NCI-H446 (cell line): ENCODE measurements at regions not wholly inside any gene's neighbourhood (a gene's known extent, or its start where the extent isn't known, plus 50 kb on each side); places are given as distances from the start of the nearest gene placed in this dataset.

ENCODE experiments used
- DNase-seq, 2 experiments: peaks; one replicate each; lab custom pipeline; 2025; lab: John Stamatoyannopoulos, UW

DNA sequence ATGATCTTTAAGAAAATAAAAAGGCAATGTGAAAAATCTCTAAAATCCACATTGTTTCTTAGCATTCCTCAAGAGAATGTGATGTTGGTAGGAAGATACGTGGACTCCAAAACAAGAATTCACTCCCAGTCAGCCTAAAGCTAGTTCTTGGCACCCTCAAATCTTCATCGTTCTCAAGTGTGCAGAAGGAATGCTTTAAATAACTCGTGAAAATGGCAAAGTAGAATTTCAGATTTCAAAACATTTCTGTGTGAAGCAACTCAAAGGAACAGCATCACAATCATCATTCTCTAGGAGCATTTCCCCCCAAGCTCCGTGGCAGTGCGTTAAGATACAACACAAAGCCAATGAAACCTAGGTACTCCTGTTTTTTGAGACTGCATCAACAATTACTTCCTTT is 185.1 kb upstream of the DMAC1 start:
- no peak for DNase-seq

DNA sequence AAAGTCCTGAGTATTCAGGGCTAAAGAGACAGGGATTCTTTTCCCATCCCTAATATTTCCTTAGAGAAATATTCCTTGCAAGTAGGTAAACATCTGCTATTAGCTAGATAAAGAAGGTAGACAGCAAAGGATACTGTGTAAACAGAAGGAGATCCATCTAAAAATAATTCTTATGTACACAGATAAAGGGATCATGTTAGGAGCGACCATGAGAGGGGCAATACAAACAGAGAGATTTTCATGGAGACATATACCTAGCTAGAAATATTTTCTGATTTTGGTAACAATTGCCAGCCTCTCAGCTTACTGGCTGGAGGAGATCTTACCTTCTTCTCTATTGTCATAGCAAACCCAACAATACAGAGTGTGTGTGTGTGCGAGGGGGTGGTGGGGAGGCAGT is 184.6 kb upstream of the DMAC1 start:
- DNase-seq, result no peak

DNA sequence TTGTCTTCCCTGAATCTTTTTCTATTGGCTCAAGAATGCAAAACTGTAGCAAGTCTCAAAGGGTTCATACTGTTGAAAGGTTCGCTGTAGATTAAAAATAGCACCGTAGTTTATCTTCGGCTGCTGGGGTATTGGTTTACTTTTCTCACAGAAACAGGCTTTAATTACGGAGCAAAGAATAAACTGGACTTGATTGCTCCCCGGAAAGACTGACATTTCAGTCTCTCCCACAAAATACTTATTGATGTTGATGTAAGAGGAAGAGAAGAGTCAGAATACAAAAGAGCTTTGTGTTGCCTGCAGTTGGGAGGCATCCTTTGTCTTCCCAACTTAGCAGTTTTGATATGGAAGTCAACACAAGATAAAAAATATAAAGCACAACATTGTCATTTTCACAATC is 183.9 kb upstream of the DMAC1 start:
- DNase-seq, result no peak

DNA sequence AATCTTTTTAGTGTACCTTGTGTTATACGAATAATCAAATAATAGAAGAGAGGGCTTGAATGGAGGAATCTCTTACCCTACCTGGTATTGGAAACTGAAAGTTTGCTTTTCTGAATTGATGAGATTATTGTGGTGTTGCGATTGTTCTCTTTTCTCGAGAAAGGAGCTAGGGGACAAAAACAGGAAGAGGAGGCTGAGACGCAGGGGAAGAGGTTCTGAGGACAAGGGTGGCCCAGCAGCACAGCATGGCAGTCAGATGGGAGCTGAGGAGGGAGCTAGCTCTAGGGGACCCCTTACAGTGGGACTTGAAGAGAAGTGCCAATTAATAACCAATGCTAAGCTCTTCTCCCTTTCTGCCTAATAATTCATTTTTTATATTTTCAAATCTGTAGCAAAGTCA is 183.3 kb upstream of the DMAC1 start:
- no peak for DNase-seq

DNA sequence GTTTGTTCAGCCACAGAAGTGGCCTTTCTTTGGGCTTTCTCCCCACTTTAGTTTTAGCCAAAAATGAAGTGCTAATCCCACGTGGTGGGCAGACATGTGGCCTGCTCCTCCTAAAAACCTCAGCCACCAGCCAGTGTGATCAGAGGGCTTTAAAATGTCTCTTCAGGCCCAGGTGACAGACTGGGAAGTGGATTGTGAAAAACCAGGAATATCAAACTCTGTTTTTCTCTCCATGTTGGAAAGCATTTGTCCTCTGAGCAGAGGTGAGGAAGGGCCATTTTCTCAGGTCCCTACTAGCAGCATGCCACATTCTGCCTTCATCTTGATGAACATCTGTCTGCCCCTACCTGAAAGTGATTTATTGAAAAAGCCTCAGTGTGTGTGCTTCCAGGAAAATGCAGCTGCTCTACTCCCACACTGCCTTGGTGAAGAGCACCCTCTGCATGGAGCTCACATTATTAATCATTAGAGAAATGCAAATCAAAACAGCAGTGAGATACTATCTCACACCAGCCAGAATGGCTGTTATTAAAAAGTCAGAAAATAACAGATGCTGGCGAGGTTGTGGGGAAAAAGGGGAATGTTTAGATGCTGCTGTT is 181.2 kb upstream of the DMAC1 start:
- DNase-seq, result no peak

DNA sequence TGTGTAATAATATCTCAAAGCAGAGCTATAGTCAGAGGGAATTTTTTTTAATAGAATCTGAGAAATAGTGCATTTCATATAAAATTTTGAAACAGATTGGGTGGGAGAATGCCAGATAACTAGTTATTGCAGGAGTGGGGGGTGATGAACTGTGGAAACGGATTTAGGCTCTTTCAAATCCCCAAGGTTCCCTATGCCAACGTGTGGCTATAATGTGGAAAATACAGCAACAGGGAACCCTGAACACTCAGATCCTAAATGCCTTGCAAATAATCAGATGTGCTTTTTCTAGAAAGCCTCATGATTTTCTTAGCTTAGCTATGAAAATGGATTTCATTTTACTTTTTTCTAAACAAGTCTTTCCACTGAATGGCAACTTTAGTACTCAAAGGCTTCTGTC is 180.5 kb upstream of the DMAC1 start:
- no peak for DNase-seq

DNA sequence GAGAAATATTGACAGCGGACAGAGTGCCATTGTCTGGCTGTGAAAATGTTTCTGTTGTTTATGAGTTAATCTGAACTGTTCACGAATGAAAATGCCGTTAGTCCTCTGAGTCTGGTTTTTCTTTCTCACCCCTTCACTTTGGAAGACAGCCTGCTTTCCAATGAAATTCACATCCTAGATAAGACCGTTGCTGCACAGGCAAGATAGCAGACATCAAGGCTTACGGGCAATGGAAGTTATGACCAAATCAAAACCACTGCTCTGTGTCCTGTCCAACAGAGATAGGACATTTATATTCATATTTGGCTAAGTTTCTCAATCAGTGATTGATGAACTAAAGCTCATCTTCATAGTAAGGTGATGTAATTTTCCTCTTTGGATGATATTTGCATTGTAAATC is 180.0 kb upstream of the DMAC1 start:
- no peak for DNase-seq

DNA sequence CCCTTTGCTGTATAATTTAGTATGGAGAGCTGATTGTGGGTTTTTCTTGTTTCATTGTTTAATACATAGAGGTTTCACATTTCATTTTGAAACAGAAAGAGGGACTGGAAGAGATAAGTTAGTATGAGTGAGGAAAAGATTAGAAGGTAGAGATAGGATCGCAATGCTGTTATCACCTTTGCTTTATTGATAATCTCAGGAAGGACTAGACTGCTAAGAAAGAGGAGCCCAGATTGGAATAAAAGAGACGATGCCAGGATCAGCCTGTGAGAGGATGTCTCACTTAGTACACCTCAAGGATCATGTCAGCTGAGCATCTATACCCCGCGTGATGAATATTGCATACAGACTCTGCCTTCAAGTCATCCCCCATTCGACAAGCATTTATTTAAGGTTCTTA is 178.0 kb upstream of the DMAC1 start:
- no peak for DNase-seq

DNA sequence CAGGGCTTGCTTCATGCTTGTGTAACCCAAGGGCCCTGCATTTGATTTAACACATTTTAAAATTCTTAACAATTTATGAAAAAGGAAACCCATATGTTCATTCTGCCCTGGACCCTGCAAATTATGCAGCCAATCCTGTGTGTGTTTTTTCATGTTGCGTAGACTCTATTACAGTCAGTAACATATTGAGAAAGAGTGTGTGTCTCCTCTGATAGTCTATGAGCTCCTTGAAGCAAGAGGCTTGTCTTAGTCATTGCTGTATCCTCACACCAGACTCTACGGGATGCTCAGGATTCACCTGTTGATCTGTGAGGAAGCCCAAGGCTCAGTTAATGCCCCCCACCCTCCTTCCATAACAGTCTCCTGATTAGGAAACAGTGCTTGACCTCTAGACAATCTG is 177.3 kb upstream of the DMAC1 start:
- no peak for DNase-seq

DNA sequence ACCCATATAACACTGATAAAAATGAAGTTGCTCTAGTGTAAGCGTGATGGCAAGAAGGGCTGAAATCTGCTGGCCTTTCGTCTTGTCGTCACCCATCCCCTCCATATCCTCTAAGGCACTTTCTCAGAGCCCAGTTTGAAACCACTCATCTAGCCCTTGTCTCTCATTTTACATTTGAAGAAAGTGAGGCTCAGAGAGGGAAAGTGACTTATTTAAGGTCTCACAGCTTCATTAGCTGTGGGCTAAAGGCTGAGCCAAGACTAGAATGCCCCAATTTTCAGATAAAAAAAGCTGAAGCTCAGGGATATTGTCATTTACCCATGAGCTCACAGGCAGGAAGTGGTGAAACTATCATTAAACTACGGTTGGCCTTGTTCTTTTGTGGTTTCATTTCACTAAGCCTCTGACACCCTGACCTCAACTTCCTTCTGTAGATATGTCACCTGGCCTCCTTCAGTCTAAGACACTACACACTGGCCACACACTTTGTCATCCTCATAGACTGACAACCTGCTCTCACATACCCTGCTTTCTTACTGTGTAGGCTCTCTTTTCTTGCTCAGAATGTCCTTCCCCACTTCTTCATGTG is 176.7 kb upstream of the DMAC1 start:
- DNase-seq, result no peak

DNA sequence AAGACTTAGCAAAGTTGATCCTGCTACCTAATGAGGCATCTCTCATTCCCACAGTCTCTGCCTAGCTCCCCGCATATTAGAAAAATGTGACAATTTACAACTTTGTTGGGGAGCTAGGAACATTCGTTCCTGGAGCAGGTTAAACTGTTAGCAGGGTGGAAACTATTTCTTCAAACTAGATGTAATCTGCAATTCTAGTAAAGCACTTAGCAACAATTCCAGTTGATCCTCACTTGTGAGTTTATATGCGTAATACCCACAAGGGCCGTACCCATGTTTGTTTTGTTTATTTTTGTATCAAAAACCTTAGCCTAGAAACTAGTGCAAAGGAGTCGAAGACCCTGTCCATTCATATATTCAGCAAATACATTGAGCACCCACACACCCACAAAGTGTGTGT is 175.8 kb upstream of the DMAC1 start:
- no peak for DNase-seq

DNA sequence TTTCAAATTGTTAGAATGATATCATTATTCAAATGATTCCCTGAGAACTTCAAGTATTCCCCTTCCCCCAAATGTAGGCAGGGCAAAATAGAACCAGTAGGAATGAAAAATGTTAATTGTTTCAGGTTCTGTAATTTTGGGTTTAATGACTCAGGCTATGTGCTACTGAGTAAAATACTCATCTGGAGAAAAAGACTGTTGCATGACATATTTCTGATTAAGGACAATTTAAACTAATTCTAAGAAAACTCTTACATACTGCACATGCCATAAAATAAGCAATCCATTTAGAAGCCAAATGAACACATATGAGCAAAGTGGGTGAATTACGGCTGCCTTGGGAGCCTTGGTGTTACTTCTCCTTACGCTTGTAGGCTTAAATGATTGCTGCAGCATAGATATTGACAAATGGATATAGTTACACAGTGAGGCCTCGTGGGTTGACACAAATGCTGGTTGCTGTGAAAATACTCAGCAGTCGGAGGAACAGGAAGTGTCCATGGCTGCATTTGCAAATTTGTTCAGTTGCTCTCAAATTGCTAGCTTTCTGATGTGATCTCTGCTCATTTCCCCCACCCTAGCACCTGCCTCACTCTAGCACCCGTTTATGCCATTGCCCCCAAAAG is 174.9 kb upstream of the DMAC1 start:
- DNase-seq, result no peak

DNA sequence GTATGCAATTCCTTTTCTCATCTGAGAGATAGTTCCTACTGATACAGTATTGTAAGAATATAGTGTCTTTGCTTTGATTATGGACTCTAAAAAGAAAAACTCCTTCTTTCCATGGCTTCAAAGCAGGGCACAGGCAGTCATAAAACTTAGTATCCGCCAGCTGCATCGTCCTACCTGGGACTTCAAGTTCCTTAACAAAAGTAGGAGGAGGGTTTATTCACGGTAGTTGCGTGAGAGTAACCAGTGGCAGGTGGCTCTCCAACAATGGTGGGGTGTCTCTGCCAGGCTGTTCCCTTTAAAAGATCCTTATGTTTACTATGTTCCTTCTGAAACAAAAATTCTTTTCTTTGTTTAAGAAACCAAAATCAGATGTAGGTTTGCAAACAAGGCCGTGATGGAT is 173.5 kb upstream of the DMAC1 start:
- no peak for DNase-seq

DNA sequence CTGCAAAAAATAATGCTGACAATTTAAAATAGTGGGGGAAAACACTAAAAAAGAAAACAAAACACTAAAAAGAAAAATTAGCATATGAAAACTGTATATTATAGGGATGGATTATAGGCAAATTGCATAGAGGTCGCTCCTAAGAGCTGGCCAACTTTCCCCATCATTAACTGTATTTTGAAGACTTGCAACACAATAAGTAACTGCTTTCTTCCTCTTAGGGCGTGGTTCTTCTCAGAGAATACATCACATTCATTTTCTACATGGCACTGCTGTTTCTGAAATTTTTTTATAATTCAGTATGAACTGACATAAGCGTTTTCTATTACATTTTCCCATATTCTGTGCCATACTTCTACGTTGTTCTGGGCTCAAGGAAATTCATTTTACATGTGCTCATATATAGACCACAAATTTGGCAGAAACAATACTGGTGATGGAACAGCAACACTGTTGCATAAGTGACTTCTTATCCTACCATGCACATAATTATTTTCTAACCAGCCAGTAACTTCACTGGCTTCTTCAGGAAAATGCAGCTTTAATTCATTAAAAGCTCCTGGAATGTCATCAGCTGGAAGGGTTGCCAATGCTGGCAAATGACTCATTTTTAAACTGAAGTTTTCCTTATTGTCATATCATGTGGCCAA is 171.2 kb upstream of the DMAC1 start:
- peak in 1 of 2 experiments; percentile 13 for DNase-seq

DNA sequence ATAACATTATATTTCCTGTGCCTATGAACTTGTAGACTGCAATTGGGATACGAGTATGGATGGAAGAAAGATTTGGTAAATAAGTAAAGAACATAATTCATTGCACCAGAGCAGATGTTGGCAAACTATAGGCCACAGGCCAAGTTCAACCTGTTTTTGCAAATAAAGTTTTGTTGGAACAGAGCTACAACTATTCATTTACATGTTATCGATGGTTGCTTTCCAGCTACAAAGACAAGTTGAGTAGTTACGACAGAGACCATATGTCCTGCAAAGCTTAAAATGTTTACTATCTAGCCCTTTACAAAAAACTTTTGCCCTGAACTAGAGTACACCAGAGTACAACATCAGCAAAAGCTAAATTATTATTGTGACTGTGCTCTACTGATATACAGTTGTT is 169.1 kb upstream of the DMAC1 start:
- no peak for DNase-seq

DNA sequence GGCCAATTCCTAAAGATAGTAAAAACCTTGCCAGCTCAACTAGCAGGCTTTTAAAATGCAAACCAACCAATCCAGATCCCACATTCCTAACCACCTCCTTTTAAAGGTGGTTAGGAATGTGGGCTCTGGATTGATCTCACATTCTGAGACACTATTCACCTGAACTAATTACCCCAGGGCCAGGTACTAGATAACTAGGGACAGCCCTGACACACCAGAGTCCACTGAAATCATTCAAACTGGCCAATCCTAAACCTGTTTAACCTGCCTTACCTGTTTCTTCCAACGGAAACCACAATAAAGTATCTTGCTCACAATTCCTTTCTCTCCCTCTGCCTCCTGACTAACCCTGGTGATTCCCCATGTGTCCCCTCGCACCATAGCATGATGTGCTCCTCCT is 168.3 kb upstream of the DMAC1 start:
- no peak for DNase-seq

DNA sequence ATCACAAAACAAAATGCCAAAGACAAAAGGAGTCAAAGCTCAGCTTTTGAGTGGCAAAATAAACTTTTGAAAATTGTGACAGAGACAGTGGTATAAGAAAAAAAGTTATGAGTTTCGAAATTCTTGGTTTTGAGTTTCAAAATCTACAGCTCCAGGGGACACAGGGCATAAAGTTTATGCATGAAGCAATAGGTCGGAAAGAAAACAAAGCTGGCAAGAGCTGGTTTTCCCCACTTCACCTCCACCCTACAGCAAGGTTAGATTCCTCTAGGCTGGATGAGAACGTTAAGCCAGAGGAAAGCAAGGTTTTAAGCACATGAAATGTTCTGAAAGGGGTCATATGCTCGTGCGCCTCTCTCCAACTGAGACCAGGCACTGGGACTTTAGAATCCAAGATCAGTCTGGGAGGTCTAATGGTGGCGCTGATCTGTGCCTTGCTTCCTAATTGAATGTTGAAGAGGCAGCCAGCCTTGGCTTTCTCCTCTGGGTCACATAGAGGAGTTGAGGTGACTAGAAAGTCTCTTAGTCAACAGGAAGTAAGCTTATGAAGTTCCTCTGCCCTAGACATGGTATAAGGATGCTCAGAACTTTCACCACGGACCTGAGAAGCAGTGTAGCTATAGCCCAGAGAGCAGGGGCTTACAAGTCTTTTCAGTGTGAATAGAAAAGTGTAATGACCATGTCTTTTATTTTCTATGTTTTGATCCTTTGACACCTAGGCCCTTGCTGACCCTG is 167.7 kb upstream of the DMAC1 start:
- no peak for DNase-seq

DNA sequence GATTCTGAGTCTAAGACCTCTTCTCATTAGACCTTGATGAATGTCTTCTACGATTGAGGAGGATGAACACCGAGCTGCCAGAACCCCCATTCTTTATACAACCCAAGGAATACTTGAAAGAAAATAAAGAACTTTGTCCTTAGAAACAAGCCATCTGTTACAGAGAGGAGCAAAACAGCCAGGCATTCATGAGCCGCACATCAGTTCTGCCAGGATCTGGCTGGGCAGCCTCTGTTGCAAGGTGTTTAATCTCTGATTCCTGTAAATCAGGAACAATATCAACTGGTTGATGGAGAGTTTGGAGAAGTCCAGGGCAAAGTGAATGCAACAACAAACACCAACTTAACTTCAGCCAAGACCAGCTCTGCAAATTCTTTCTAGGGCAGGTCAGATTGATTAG is 165.5 kb upstream of the DMAC1 start:
- DNase-seq, result no peak

DNA sequence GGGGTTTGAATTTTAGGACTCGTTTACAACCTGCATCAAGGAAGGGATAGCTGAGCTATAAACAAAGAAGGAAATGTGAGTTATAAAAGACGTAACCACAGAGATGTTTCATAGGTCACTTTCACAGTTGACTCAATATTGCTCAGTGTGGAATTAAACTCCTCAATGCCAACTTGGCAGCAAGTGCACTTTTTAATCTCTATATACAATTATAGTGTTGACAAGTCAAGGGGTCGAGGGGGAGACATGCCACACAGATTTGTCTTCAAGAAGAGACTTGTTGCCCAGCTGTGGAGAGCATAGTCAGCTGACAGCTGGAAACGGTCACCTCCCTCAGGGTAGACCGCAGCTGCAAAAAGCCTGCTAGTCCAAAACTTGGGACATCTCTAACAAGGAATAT is 163.4 kb upstream of the DMAC1 start:
- DNase-seq, result no peak

DNA sequence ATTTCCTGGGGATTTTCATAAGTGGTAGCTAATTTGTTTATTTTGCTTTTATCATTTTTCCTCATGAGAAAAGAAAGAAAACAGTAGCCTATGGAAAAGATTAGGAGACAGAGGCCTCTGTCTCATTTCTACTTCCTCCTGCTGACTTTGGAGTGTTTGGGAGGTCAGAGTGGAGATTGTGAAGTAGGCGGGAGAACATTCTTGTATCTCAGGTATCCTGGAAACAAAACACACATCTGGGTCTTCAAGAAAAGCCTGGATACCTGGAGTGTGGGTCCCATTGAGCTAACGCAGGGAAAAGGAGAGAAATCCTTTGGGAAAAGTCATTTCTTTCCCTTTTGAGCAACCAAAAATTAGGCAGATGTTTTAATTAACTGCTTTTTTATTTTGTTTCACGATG is 161.5 kb upstream of the DMAC1 start:
- no peak for DNase-seq

DNA sequence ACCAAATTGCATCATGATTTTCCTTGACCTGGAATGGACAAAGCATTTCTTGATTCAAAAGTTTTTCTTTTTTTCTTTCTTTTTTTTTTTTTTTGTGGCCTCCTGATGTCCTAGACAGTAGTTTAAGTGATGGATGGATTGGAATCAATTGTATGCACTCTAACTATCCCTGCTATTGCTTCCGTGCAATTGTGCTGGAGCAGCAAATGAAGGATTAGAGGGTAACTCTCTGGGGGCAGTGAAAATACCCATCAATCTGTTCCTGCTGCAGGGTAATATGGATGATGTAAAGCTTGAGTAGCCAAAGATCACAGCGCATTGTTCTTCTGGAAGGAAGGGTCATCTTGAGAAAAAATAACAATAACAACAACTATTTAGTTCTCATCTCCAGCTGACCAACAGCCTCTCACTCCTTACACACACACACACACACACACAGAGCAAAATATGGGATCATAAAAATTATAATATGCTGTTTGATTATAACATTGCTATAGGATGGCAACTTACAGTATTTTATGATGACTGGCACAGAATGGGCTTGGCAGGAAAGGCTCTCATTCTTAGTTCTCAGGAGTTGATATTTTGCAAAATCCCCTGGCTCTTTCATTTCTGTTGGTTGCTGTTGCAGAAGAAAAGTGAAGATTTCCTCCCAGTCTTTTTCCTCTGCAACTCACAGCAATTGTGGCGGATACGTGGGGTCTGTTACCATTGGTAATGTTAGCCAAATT is 160.9 kb upstream of the DMAC1 start:
- DNase-seq, result no peak

DNA sequence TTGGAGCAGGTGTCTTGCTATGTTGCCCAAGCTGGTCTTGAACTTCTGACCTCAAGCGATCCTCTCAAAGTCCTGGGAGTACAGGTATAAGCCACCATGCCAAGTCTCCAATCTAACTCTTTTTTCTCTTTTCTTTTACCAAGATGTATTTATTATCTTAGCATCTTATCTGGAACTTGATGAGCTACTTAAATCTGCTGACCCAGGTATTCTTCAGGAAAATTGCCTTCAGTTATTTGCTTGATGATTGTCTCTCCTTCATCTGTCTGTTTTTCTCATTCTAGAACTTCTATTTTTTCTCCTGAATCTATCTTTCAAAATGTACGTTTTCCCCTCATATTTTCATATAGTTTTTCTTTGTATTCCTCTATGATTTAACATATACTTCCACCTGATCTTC is 158.2 kb upstream of the DMAC1 start:
- no peak for DNase-seq
